Left lung (tissue), 4 donors: ENCODE measurements at regions not wholly inside any gene's neighbourhood (a gene's known extent, or its start where the extent isn't known, plus 50 kb on each side); places are given as distances from the start of the nearest gene placed in this dataset.

Source experiments
- ATAC-seq: fragments of 200-7000 bp; cut with Tn5 transposase; one replicate; pipeline ENCODE4 v1.9.1; 2020; ENCODE audit warnings: moderate library complexity
- DNase-seq, 4 donors: peaks; one replicate each; pipeline ENCODE4 v3.0.0-alpha.2; 2013 to 2020
- H3K27ac ChIP-seq, 2 donors: fragments of 200-600 bp; sonication (generic) in 1 of 2; one replicate each; pipeline versions ENCODE4 v1.5.0 to v1.8.0; 2020 to 2021
- H3K27me3 ChIP-seq, 2 donors: fragments of 200-600 bp; sonication (generic) in 1 of 2; one replicate each; pipeline versions ENCODE4 v1.5.0 to v1.8.0; 2020 to 2021
- H3K36me3 ChIP-seq, 2 donors: fragments of 200-600 bp; sonication (generic) in 1 of 2; one replicate each; pipeline versions ENCODE4 v1.5.0 to v1.8.0; 2020 to 2021
- H3K4me1 ChIP-seq, 2 donors: fragments of 200-600 bp; one replicate each; pipeline ENCODE4 v1.8.0; 2021
- H3K4me3 ChIP-seq, 2 donors: fragments of 200-600 bp; sonication (generic) in 1 of 2; one replicate each; pipeline versions ENCODE4 v1.5.0 to v1.8.0; 2020 to 2021; ENCODE audit warnings: mild to moderate bottlenecking in 1 of 2
- H3K9me3 ChIP-seq, 2 donors: fragments of 200-600 bp; sonication (generic) in 1 of 2; one replicate each; pipeline versions ENCODE4 v1.5.0 to v1.8.0; 2020 to 2021
- CTCF ChIP-seq, 2 donors: fragments of 200-600 bp; sonication (generic) in 1 of 2; IDR thresholded peaks; one replicate each; pipeline versions ENCODE4 v1.5.0 to v1.8.0; 2021; ENCODE audit warnings: antibody characterized with exemption in 2 of 2
- intact Hi-C, 2 donors: fragments of 100-400 bp; cut with DNase I; formaldehyde crosslinking; loops; one replicate each; pipeline versions ENCODE4 v1.11.2 to v1.14.2; 2022
- donor health status: DM: no; HTN: yes; CAD: no.
- donor health status: DM: no; HTN: no; CAD: no.

DNA sequence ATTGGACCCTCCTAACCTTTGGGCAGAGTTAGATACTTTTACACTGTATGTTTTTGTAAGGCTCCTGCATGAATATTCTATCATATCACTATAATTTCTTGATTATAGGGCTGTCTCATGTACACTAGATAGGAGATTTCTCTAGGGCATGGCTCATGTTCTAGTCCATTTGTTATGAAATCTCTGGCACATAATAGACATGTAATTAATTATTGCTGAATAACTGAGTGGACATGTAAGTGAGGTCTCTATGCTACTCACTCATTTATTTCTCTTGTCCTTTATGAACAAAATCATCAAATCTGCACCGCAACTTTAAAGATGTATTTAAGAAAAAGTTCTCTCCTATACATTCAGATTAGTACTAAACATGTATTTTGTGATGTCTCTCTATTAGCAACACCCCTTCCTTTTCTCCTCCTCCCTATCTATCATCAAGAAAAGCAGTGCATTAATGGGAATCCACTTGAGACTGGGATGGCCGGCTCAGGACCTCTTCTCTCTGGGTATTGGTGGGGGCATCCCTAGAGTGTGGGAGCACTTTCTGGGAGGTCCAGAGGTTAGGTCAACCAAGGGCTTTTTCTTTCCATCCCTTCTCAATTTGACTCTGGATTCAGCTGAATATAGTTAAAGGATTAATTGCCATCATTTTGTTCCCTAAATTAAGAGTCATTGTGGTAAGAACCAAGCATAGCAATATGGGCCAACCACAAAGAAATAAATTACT lies 168.0 kb upstream of the HMGA2 start:
- ATAC-seq (no peak), DNase-seq (no peak)
- H3K9me3 ChIP-seq: no peaks in the 10 kb centered on the region
- intact Hi-C loops: no loop called here
- H3K4me1 ChIP-seq: no peaks in the 10 kb centered on the region
- H3K36me3 ChIP-seq: no peaks in the 10 kb centered on the region
- no peak overlapping the region for H3K4me3 ChIP-seq
- peaks cover 22 to 27% of the 10 kb centered on the region in 2 donors for H3K27me3 ChIP-seq
- TF ChIP-seq CTCF (IDR thresholded peaks at IDR 0.05): no peak
- no peak overlapping the region for H3K27ac ChIP-seq

DNA sequence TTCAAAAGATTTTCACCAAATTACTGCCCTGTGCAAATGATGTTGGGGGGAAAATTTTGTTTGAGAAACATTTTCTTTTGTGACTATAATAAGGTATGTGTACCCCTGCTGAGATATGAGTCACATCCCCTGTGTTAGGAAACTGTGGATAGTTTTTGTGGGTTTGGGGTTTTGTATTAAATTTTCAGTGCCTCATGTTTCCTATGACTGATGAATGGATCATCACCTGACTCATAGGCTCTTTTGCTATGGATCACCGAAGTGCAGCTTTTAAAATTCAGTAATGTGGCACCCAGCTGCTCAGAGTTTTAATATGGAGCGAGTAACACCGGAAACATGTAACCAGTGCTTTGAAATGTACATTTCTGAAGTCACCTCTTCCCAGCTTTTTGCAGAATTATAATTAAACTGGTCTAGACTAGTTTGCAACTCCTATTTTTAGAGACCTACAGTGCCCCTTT lies 167.4 kb upstream of the HMGA2 start:
- no peak for ATAC-seq
- H3K27me3 ChIP-seq: peaks cover 22 to 33% of the 10 kb centered on the region in 2 donors
- H3K4me3 ChIP-seq: no peak overlapping the region
- H3K36me3 ChIP-seq: no peaks in the 10 kb centered on the region
- H3K27ac ChIP-seq: no peak overlapping the region
- no peaks in the 10 kb centered on the region for H3K4me1 ChIP-seq
- intact Hi-C loops: no loop called here
- DNase-seq: no peak
- no peak for TF ChIP-seq CTCF (IDR thresholded peaks at IDR 0.05)
- no peaks in the 10 kb centered on the region for H3K9me3 ChIP-seq

- H3K4me3 ChIP-seq: no peak overlapping the region
- ATAC-seq (no peak), DNase-seq (no peak)
- H3K27ac ChIP-seq: no peak overlapping the region
- H3K9me3 ChIP-seq: no peaks in the 10 kb centered on the region
- intact Hi-C loops: no loop called here
- peaks cover 22 to 33% of the 10 kb centered on the region in 2 donors for H3K27me3 ChIP-seq
- TF ChIP-seq CTCF (IDR thresholded peaks at IDR 0.05): no peak
- no peaks in the 10 kb centered on the region for H3K36me3 ChIP-seq
- no peaks in the 10 kb centered on the region for H3K4me1 ChIP-seq
Observed at GRCh38 chr12:65657635-65658034, 166.6 kb upstream of the HMGA2 start.

DNA sequence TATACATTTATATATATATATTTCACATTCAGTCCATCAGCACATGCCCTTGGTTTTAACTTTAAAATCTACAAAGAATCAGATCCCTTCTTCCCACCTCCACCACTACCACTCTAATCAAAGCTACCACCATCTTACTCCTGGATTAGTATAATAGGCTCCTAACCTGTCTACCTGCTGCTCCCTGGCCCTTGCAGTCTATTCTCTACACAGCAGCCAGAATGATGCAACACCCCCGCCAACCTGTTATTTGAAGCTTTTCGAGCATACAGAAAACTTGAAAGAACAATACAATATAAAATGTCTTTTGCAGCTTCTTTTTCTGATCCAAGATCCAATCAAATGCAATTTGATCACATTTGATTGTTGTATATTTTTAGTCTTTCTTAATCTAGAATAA lies 165.9 kb upstream of the HMGA2 start:
- Histone ChIP-seq H3K4me1 (no peaks in the 10 kb centered on the region), H3K9me3 (no peaks in the 10 kb centered on the region), H3K36me3 (no peaks in the 10 kb centered on the region), H3K4me3 (no peak overlapping the region), H3K27ac (no peak overlapping the region), H3K27me3 (peaks cover 22 to 28% of the 10 kb centered on the region in 2 donors)
- no peak for TF ChIP-seq CTCF (IDR thresholded peaks at IDR 0.05)
- intact Hi-C loops: no loop called here
- no peak for ATAC-seq
- no peak for DNase-seq

DNA sequence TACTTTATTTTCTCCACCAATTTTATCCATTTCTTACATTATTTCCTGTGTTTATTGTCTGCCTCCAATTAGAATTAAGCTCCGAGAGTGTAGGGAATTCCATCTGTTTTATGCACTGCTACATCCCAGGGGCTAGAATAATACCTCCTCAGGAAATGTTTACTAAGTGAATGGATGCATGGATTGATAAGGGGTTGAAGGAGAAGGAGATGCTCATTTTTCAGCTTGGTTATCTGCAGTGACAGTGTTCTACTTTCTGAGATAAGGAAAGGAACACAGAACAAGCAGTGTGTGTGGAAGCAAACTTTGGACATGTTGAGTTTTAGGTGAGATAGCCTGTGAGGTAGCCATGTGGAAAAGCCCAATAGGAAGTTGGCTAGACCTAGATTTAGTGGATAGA lies 164.6 kb upstream of the HMGA2 start:
- Histone ChIP-seq H3K4me1 (no peaks in the 10 kb centered on the region), H3K9me3 (no peaks in the 10 kb centered on the region), H3K27ac (no peak overlapping the region), H3K4me3 (no peak overlapping the region), H3K27me3 (peaks cover 22 to 26% of the 10 kb centered on the region in 2 donors), H3K36me3 (no peaks in the 10 kb centered on the region)
- no peak for DNase-seq
- ATAC-seq: no peak
- TF ChIP-seq CTCF (IDR thresholded peaks at IDR 0.05): no peak
- intact Hi-C loops: no loop called here
